ENCODE measurements at regions not wholly inside any gene's neighbourhood (a gene's known extent, or its start where the extent isn't known, plus 50 kb on each side); places are given as distances from the start of the nearest gene placed in this dataset.
"Not testable (repeated sequence)": the region's sequence is repeated elsewhere in the genome, so short reads cannot be mapped to it uniquely, and the experiment has no call there.

GRCh38 chr1:147071142-147071541 is 101.1 kb downstream of the PRKAB2 start:
- DNase-seq (ENCODE audit: low read depth in 3 of 3) = no peak

GRCh38 chr1:147062956-147063355 is 109.3 kb downstream of the PRKAB2 start:
- no peak for DNase-seq (ENCODE audit: low read depth in 3 of 3)

- not testable (repeated sequence) for DNase-seq (ENCODE audit: low read depth in 3 of 3)
Measured at GRCh38 chr1:147061880-147062279, 110.4 kb downstream of the PRKAB2 start.

GRCh38 chr1:147053269-147053668 is 115.1 kb downstream of the NBPF12 start:
- DNase-seq (ENCODE audit: low read depth in 3 of 3) = no peak

GRCh38 chr1:147052677-147053076 is 114.6 kb downstream of the NBPF12 start:
- DNase-seq (ENCODE audit: low read depth in 3 of 3) = no peak

- DNase-seq (ENCODE audit: low read depth in 3 of 3) = no peak
Measured at GRCh38 chr1:147052143-147052542, 114.0 kb downstream of the NBPF12 start.

GRCh38 chr1:147051136-147051535 is 113.0 kb downstream of the NBPF12 start:
- DNase-seq (ENCODE audit: low read depth in 3 of 3) = no peak

- no peak for DNase-seq (ENCODE audit: low read depth in 3 of 3)
Measured at GRCh38 chr1:147050654-147051053, 112.5 kb downstream of the NBPF12 start.

GRCh38 chr1:147046863-147047394 is 108.8 kb downstream of the NBPF12 start:
- DNase-seq (ENCODE audit: low read depth in 3 of 3) = not testable (repeated sequence)

GRCh38 chr1:147046189-147046862 is 108.2 kb downstream of the NBPF12 start:
- DNase-seq (ENCODE audit: low read depth in 3 of 3) = no peak
